Uterus (tissue), 2 donors: ENCODE measurements at regions not wholly inside any gene's neighbourhood (a gene's known extent, or its start where the extent isn't known, plus 50 kb on each side); places are given as distances from the start of the nearest gene placed in this dataset.

Experiments used
- CTCF ChIP-seq, 4 experiments: fragments of 200-600 bp in 2 of 4; fragments of 450-650 bp in 2 of 4; sonication (generic) in 2 of 4; IDR thresholded peaks; one replicate each; pipeline ENCODE4 v1.5.1; 2016 to 2019; ENCODE audit warnings: antibody characterized with exemption in 4 of 4, mild to moderate bottlenecking in 2 of 4, moderate library complexity in 1 of 4
- POLR2A ChIP-seq, 2 donors: fragments of 450-650 bp; IDR thresholded peaks; one replicate each; pipeline ENCODE4 v1.6.1; 2016; ENCODE audit warnings: antibody characterized with exemption in 2 of 2, mild to moderate bottlenecking in 1 of 2, moderate library complexity in 1 of 2

- TF ChIP-seq CTCF (IDR thresholded peaks at IDR 0.05) (no peak), POLR2A (IDR thresholded peaks at IDR 0.05) (no peak)
Measured at GRCh38 chr3:152176998-152177397, 91.7 kb upstream of the MBNL1 start.
